A549 (cell line): ENCODE measurements at regions not wholly inside any gene's neighbourhood (a gene's known extent, or its start where the extent isn't known, plus 50 kb on each side); places are given as distances from the start of the nearest gene placed in this dataset.

Experiments
- ATAC-seq, 2 experiments: fragments of 200-7000 bp in 1 of 2; fragments of >200 bp in 1 of 2; cut with Nextera tagmentation in 1 of 2; cut with Tn5 transposase in 1 of 2; 3 replicates each; pipeline versions ENCODE4 v1.8.0 to v1.9.1; 2018 to 2020; ENCODE audit warnings: mild to moderate bottlenecking in 1 of 2, moderate library complexity in 1 of 2
- CTCF ChIA-PET: fragments of 300-600 bp; sonication (Branson Sonifier 250); formaldehyde crosslinking; extraction: SDS; loops from one replicate; lab custom pipeline; 2021; ENCODE audit warnings: antibody characterized with exemption, inconsistent platforms; lab: Yijun Ruan, JAX
- POLR2A ChIA-PET: fragments of 350-600 bp; formaldehyde crosslinking; extraction: SDS; loops from one replicate; lab custom pipeline; 2021; ENCODE audit warnings: antibody characterized with exemption, inconsistent platforms; lab: Yijun Ruan, JAX
- DNase-seq, 2 experiments: peaks; one replicate each; pipeline versions ENCODE4 v3.0.0 to v3.0.0-alpha.2; 2011 to 2016; ENCODE audit warnings: low read depth in 1 of 2, low spot score in 1 of 2
- FAIRE-seq: peaks from 2 replicates; lab custom pipeline; 2011; peaks lifted over from hg19 to GRCh38; lab: Jason Lieb, UNC
- H3K27ac ChIP-seq, 2 experiments: fragments of >200 bp; sonication (Bioruptor Twin); formaldehyde crosslinking; 3 replicates each; pipeline ENCODE4 v1.5.1; 2016 to 2017
- H3K4me1 ChIP-seq: fragments of >200 bp; sonication (Bioruptor Twin); formaldehyde crosslinking; 3 replicates; pipeline ENCODE4 v1.6.1; 2016
- H3K4me2 ChIP-seq: fragments of >200 bp; sonication (Bioruptor Twin); formaldehyde crosslinking; 3 replicates; pipeline ENCODE4 v1.6.1; 2016
- H3K4me3 ChIP-seq: fragments of >200 bp; sonication (Bioruptor Twin); formaldehyde crosslinking; 3 replicates; pipeline ENCODE4 v1.5.1; 2016
- H3K9me3 ChIP-seq: fragments of >200 bp; sonication (Bioruptor Twin); formaldehyde crosslinking; 3 replicates; pipeline ENCODE4 v1.6.1; 2016
- CBX2 ChIP-seq: fragments of 200-600 bp; sonication (generic); IDR thresholded peaks from 2 replicates; pipeline ENCODE4 v1.6.1; 2016; ENCODE audit warnings: low read depth, mild to moderate bottlenecking, borderline replicate concordance
- CHD2 ChIP-seq: fragments of 150-350 bp; IDR thresholded peaks from 2 replicates; pipeline ENCODE4 v1.6.1; 2014; ENCODE audit warnings: low read length; ENCODE audit not compliant: partially characterized antibody
- CHD4 ChIP-seq: fragments of 200-600 bp; sonication (generic); IDR thresholded peaks from 2 replicates; pipeline ENCODE4 v1.6.1; 2016; ENCODE audit warnings: antibody characterized with exemption, mild to moderate bottlenecking, borderline replicate concordance
- EHMT2 ChIP-seq: fragments of 200-600 bp; sonication (generic); IDR thresholded peaks from 2 replicates; pipeline ENCODE4 v1.6.1; 2016; ENCODE audit warnings: antibody characterized with exemption, low read depth, mild to moderate bottlenecking, moderate library complexity
- ESRRA ChIP-seq: fragments of 150-350 bp; IDR thresholded peaks from 2 replicates; pipeline ENCODE4 v1.6.1; 2014; ENCODE audit warnings: mild to moderate bottlenecking, low read length, borderline replicate concordance
- FOSL2 ChIP-seq, 2 experiments: fragments of 450-650 bp in 1 of 2; fragments of >200 bp in 1 of 2; sonication (Bioruptor Twin) in 1 of 2; formaldehyde crosslinking; IDR thresholded peaks; 2 replicates each; pipeline versions ENCODE4 v1.5.0 to v1.6.1; 2016 to 2020; ENCODE audit warnings: mild to moderate bottlenecking in 1 of 2, moderate library complexity in 1 of 2
- GATA3 ChIP-seq: IDR thresholded peaks from 2 replicates; pipeline ENCODE4 v1.6.1; 2012; ENCODE audit warnings: borderline replicate concordance
- HOXB5 ChIP-seq: fragments of 250-450 bp; sonication (Bioruptor Pico); IDR thresholded peaks from 2 replicates; pipeline ENCODE4 v1.5.0; 2020; ENCODE audit warnings: mild to moderate bottlenecking, moderate library complexity
- JUNB ChIP-seq: fragments of >200 bp; sonication (Bioruptor Twin); formaldehyde crosslinking; IDR thresholded peaks from 2 replicates; pipeline ENCODE4 v1.6.1; 2016
- MAFK ChIP-seq: fragments of 450-650 bp; IDR thresholded peaks from 2 replicates; pipeline ENCODE4 v1.6.1; 2014; ENCODE audit not compliant: partially characterized antibody
- RCOR1 ChIP-seq: fragments of 150-350 bp; IDR thresholded peaks from 2 replicates; pipeline ENCODE4 v1.6.1; 2014; ENCODE audit warnings: antibody characterized with exemption, low read length, low read depth
- SMC3 ChIP-seq: fragments of >200 bp; sonication (Bioruptor Twin); formaldehyde crosslinking; IDR thresholded peaks from 3 replicates; pipeline ENCODE4 v1.6.1; 2018; ENCODE audit warnings: inconsistent platforms
- SREBF2 ChIP-seq: fragments of 450-650 bp; IDR thresholded peaks from 2 replicates; pipeline ENCODE4 v1.6.1; 2014; ENCODE audit warnings: mild to moderate bottlenecking, moderate library complexity
- WGBS: methylation state at CpG from one replicate; pipeline ENCODE4 v1.1.6; 2017; ENCODE audit errors: missing lambda C conversion rate; 5-methylcytosine and 5-hydroxymethylcytosine counted together
- TF ChIP-seq, protein P1 (sequence below): fragments of 200-600 bp; sonication (generic); IDR thresholded peaks from 2 replicates; pipeline ENCODE4 v1.6.1; 2016; ENCODE audit warnings: antibody characterized with exemption, mild to moderate bottlenecking, moderate library complexity
- TF ChIP-seq, protein P2 (sequence below): fragments of >200 bp; sonication (Bioruptor Twin); formaldehyde crosslinking; IDR thresholded peaks from 3 replicates; pipeline ENCODE4 v1.5.1; 2016
- TF ChIP-seq, protein P3 (sequence below): fragments of >200 bp; sonication (Bioruptor Twin); formaldehyde crosslinking; IDR thresholded peaks from 3 replicates; pipeline ENCODE4 v1.6.1; 2016
- TF ChIP-seq, protein P4 (sequence below): fragments of 250-450 bp; sonication (Bioruptor Pico); IDR thresholded peaks from 2 replicates; pipeline ENCODE4 v1.5.0; 2020; ENCODE audit warnings: low read depth, mild to moderate bottlenecking, moderate library complexity
- TF ChIP-seq, protein P5 (sequence below): IDR thresholded peaks from 2 replicates; pipeline ENCODE4 v1.6.1; 2012
- TF ChIP-seq, protein P6 (sequence below): IDR thresholded peaks from 2 replicates; pipeline ENCODE4 v1.6.1; 2012; ENCODE audit warnings: low read depth, borderline replicate concordance

DNA sequence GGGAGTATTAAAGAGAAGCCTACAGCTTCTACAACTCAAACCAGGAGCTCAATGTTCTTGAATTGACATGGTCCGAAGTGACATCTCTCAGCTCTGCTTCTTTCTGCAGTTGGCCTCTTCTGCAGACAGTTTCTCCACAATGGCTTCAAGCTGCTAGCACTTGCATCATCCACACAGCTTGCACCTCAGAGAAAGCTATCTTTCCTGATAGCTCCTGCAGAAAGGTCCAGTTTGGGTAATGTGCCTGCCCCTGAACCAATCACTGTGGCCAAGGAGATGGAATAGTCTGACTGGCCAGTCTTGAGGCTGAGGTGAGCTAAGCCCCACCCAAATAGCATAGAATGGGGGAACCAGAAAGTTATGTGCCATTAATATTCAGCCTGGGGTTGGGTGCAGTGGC lies 95.8 kb upstream of the ABCA1 start:
- Histone ChIP-seq H3K4me2 (no peak overlapping the region), H3K4me3 (no peak overlapping the region), H3K4me1 (no peaks in the 10 kb centered on the region), H3K27ac (no peak overlapping the region), H3K9me3 (no peaks in the 10 kb centered on the region)
- 83% methylated on average over 1 of the region's 1 CpG for WGBS
- no peak for DNase-seq
- ChIA-PET POLR2A (no interaction called here), CTCF (interaction anchor here (0.6 kb wide), 2 partner anchors 131 to 215 kb away, joined by 3 to 4 read pairs; no protein-coding TSS in a partner anchor)
- ATAC-seq: no peak
- TF ChIP-seq CHD4 (no peak), SMC3 (no peak), JUNB (no peak)
- FAIRE-seq: no peak

DNA sequence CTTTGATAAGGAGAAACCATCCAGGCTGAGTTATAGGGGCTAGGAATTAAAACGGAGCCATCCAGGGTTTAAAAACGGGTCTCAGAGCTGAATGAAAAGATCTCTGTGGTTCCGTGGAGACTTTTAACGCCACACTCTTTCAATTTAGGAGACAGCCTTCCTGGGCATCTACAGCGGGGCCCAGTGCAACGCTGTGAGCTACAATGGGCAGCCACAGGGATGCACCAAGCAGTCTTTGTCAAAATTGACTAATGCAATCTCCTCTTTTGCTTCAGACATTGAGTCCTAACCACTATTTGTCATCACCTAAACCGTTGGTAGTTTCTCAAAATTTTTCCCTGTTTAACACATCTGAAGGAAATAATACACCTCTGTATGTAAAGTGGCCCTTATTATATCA lies 96.6 kb upstream of the ABCA1 start:
- 79% methylated on average over 7 of the region's 7 CpGs for WGBS
- Histone ChIP-seq H3K27ac (no peak overlapping the region), H3K4me3 (no peak overlapping the region), H3K9me3 (no peaks in the 10 kb centered on the region), H3K4me1 (no peaks in the 10 kb centered on the region), H3K4me2 (no peak overlapping the region)
- TF ChIP-seq, protein P1, sequence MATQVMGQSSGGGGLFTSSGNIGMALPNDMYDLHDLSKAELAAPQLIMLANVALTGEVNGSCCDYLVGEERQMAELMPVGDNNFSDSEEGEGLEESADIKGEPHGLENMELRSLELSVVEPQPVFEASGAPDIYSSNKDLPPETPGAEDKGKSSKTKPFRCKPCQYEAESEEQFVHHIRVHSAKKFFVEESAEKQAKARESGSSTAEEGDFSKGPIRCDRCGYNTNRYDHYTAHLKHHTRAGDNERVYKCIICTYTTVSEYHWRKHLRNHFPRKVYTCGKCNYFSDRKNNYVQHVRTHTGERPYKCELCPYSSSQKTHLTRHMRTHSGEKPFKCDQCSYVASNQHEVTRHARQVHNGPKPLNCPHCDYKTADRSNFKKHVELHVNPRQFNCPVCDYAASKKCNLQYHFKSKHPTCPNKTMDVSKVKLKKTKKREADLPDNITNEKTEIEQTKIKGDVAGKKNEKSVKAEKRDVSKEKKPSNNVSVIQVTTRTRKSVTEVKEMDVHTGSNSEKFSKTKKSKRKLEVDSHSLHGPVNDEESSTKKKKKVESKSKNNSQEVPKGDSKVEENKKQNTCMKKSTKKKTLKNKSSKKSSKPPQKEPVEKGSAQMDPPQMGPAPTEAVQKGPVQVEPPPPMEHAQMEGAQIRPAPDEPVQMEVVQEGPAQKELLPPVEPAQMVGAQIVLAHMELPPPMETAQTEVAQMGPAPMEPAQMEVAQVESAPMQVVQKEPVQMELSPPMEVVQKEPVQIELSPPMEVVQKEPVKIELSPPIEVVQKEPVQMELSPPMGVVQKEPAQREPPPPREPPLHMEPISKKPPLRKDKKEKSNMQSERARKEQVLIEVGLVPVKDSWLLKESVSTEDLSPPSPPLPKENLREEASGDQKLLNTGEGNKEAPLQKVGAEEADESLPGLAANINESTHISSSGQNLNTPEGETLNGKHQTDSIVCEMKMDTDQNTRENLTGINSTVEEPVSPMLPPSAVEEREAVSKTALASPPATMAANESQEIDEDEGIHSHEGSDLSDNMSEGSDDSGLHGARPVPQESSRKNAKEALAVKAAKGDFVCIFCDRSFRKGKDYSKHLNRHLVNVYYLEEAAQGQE: no peak
- TF ChIP-seq EHMT2 (no peak), CBX2 (no peak), SREBF2 (no peak), MAFK (no peak)
- TF ChIP-seq, protein P2, sequence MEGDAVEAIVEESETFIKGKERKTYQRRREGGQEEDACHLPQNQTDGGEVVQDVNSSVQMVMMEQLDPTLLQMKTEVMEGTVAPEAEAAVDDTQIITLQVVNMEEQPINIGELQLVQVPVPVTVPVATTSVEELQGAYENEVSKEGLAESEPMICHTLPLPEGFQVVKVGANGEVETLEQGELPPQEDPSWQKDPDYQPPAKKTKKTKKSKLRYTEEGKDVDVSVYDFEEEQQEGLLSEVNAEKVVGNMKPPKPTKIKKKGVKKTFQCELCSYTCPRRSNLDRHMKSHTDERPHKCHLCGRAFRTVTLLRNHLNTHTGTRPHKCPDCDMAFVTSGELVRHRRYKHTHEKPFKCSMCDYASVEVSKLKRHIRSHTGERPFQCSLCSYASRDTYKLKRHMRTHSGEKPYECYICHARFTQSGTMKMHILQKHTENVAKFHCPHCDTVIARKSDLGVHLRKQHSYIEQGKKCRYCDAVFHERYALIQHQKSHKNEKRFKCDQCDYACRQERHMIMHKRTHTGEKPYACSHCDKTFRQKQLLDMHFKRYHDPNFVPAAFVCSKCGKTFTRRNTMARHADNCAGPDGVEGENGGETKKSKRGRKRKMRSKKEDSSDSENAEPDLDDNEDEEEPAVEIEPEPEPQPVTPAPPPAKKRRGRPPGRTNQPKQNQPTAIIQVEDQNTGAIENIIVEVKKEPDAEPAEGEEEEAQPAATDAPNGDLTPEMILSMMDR: no peak
- no peak for FAIRE-seq
- ATAC-seq: no peak
- ChIA-PET POLR2A (no interaction called here), CTCF (no interaction called here)
- DNase-seq: no peak

DNA sequence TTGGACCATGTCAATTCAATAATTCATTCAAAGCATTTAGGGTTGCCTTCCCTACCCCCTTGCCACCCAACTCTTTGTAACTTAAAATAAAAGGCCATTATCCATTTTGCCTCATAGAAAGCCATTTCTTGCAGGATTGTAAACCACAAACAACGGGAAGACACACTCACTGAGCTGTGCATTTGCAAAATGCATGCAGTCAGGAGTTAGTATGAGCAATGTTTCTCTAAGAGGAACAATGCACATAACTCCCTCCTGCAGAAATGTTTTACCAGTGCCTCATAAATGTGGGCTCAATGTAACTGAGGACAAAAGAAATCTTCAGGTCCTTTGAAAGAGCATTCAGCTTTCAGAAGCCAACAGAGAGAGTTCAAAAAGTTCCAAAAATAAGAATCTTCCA lies 98.5 kb upstream of the ABCA1 start:
- no peaks in the 10 kb centered on the region for H3K9me3 ChIP-seq
- CTCF ChIA-PET: no interaction called here
- TF ChIP-seq GATA3 (no peak), ESRRA (no peak)
- TF ChIP-seq, protein P3, sequence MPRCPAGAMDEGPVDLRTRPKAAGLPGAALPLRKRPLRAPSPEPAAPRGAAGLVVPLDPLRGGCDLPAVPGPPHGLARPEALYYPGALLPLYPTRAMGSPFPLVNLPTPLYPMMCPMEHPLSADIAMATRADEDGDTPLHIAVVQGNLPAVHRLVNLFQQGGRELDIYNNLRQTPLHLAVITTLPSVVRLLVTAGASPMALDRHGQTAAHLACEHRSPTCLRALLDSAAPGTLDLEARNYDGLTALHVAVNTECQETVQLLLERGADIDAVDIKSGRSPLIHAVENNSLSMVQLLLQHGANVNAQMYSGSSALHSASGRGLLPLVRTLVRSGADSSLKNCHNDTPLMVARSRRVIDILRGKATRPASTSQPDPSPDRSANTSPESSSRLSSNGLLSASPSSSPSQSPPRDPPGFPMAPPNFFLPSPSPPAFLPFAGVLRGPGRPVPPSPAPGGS: no peak
- TF ChIP-seq, all 56 proteins: peak for 0
- no peak for DNase-seq
- 32% methylated on average over 1 of the region's 1 CpG for WGBS
- Histone ChIP-seq H3K4me1 (no peaks in the 10 kb centered on the region), H3K27ac (no peak overlapping the region), H3K4me3 (no peak overlapping the region), H3K4me2 (no peak overlapping the region)
- POLR2A ChIA-PET: no interaction called here
- no peak for FAIRE-seq
- no peak for ATAC-seq

DNA sequence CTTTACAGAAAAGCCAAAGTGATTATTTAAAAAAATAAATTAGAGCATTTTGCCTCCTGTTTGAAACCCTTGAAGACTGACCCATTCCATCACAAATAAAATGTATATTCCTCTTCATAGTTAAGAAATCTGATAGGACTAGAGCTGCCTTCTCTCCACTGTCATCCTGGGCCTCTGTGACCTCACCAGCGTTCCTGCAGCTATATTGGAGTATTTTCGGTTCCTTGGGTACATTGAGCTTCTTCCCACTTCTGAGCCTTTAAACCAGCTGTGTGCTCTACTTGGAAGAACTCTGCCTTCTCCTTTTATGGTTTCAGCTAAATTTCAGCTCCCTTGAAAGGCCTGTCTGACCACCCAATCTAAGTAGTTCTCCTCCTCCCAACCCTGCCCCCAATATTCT lies 99.1 kb upstream of the ABCA1 start:
- H3K4me2 ChIP-seq: no peak overlapping the region
- no peak for ATAC-seq
- ChIA-PET POLR2A (no interaction called here), CTCF (interaction anchor here (1.4 to 2.4 kb wide), 2 partner anchors 18 kb away, joined by 3 to 7 read pairs; no protein-coding TSS in a partner anchor)
- FAIRE-seq: no peak
- no peak for DNase-seq
- 79% methylated on average over 2 of the region's 2 CpGs for WGBS
- no peak overlapping the region for H3K27ac ChIP-seq
- no peaks in the 10 kb centered on the region for H3K4me1 ChIP-seq
- no peak overlapping the region for H3K4me3 ChIP-seq
- H3K9me3 ChIP-seq: no peaks in the 10 kb centered on the region
- TF ChIP-seq RCOR1 (no peak), EHMT2 (no peak), SMC3 (no peak), FOSL2 (IDR thresholded peaks at IDR 0.05) (no peak), FOSL2 (CRISPR knock-in tag; IDR thresholded peaks at IDR 0.05) (no peak), HOXB5 (CRISPR knock-in tag) (no peak), CHD2 (no peak)
- TF ChIP-seq, protein P4, sequence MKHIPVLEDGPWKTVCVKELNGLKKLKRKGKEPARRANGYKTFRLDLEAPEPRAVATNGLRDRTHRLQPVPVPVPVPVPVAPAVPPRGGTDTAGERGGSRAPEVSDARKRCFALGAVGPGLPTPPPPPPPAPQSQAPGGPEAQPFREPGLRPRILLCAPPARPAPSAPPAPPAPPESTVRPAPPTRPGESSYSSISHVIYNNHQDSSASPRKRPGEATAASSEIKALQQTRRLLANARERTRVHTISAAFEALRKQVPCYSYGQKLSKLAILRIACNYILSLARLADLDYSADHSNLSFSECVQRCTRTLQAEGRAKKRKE (CRISPR knock-in tag): no peak
- TF ChIP-seq, protein P5, sequence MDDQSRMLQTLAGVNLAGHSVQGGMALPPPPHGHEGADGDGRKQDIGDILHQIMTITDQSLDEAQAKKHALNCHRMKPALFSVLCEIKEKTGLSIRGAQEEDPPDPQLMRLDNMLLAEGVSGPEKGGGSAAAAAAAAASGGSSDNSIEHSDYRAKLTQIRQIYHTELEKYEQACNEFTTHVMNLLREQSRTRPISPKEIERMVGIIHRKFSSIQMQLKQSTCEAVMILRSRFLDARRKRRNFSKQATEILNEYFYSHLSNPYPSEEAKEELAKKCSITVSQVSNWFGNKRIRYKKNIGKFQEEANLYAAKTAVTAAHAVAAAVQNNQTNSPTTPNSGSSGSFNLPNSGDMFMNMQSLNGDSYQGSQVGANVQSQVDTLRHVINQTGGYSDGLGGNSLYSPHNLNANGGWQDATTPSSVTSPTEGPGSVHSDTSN: no peak
- TF ChIP-seq, protein P6, sequence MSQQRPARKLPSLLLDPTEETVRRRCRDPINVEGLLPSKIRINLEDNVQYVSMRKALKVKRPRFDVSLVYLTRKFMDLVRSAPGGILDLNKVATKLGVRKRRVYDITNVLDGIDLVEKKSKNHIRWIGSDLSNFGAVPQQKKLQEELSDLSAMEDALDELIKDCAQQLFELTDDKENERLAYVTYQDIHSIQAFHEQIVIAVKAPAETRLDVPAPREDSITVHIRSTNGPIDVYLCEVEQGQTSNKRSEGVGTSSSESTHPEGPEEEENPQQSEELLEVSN: no peak
